ENCODE measurements at regions not wholly inside any gene's neighbourhood (a gene's known extent, or its start where the extent isn't known, plus 50 kb on each side); places are given as distances from the start of the nearest gene placed in this dataset.

- DNase-seq (peak; percentile 22 to 52), ATAC-seq (peak in 2 of 8 donors; percentile 31 to 41)
- Histone ChIP-seq H3K9me3 (peaks cover 0 to 5% (median 0%) of the 10 kb centered on the region in 11 donors), H3K36me3 (no peaks in the 10 kb centered on the region), H3K4me3 (no peak overlapping the region), H3K4me1 (peaks cover 0 to 7% (median 0%) of the 10 kb centered on the region in 9 donors), H3K27me3 (no peaks in the 10 kb centered on the region), H3K27ac (no peak overlapping the region)
- intact Hi-C loops (cut with DNase I) = no loop called here
- no peak for TF ChIP-seq CTCF (IDR thresholded peaks at IDR 0.05)
- 49 to 54% methylated on average over 5 of the region's 5 CpGs for WGBS, 2 donors
These were observed 137.0 kb upstream of the LMNTD1 start for GRCh38 chr12:25689996-25690501.

- no peak overlapping the region for H3K4me3 ChIP-seq
- H3K4me1 ChIP-seq = peaks cover 0 to 7% (median 0%) of the 10 kb centered on the region in 9 donors
- WGBS, 2 donors = 72 to 73% methylated on average over 8 of the region's 8 CpGs
- TF ChIP-seq CTCF (IDR thresholded peaks at IDR 0.05) = no peak
- no peaks in the 10 kb centered on the region for H3K27me3 ChIP-seq
- intact Hi-C loops (cut with DNase I) = no loop called here
- H3K36me3 ChIP-seq = no peaks in the 10 kb centered on the region
- no peak for DNase-seq
- peaks cover 0 to 4% (median under 1%) of the 10 kb centered on the region in 11 donors for H3K9me3 ChIP-seq
- ATAC-seq = no peak
- H3K27ac ChIP-seq = no peak overlapping the region
These were observed 138.1 kb upstream of the LMNTD1 start for GRCh38 chr12:25690996-25691864.

- no peak overlapping the region for H3K27ac ChIP-seq
- no peaks in the 10 kb centered on the region for H3K27me3 ChIP-seq
- intact Hi-C loops (cut with DNase I) = no loop called here
- H3K36me3 ChIP-seq = no peaks in the 10 kb centered on the region
- peaks cover 0 to 7% (median 0%) of the 10 kb centered on the region in 9 donors for H3K4me1 ChIP-seq
- no peak for ATAC-seq
- H3K9me3 ChIP-seq = peaks cover 0 to 9% (median 5%) of the 10 kb centered on the region in 11 donors
- WGBS, 2 donors = 53 to 63% methylated on average over 4 of the region's 4 CpGs
- no peak for TF ChIP-seq CTCF (IDR thresholded peaks at IDR 0.05)
- DNase-seq = no peak
- no peak overlapping the region for H3K4me3 ChIP-seq
These were observed 138.7 kb upstream of the LMNTD1 start for GRCh38 chr12:25691865-25692114.

GRCh38 chr12:25692115-25693035 is 139.3 kb upstream of the LMNTD1 start:
- Histone ChIP-seq H3K27me3 (no peaks in the 10 kb centered on the region), H3K27ac (peak overlapping the region in 5 of 10 donors; percentile 14 to 66 (median 41)), H3K4me3 (no peak overlapping the region), H3K4me1 (peaks cover 0 to 7% (median 0%) of the 10 kb centered on the region in 9 donors), H3K9me3 (peaks cover 0 to 13% (median 6%) of the 10 kb centered on the region in 11 donors), H3K36me3 (no peaks in the 10 kb centered on the region)
- WGBS, 2 donors = 66 to 70% methylated on average over 9 of the region's 9 CpGs
- ATAC-seq = peak in 7 of 8 donors; percentile 36 to 67 (median 58)
- intact Hi-C loops (cut with DNase I) = no loop called here
- TF ChIP-seq CTCF (IDR thresholded peaks at IDR 0.05) = no peak
- DNase-seq = peak in 1 of 2 donors; percentile 7
